HUES48 (cell line): ENCODE measurements at regions not wholly inside any gene's neighbourhood (a gene's known extent, or its start where the extent isn't known, plus 50 kb on each side); places are given as distances from the start of the nearest gene placed in this dataset.
"Not testable (repeated sequence)": the region's sequence is repeated elsewhere in the genome, so short reads cannot be mapped to it uniquely, and the experiment has no call there.

Experiments used
- H3K27ac ChIP-seq: one replicate; pipeline ENCODE4 v1.7.0; 2013; ENCODE audit warnings: low read depth, low read length, inconsistent platforms
- H3K27me3 ChIP-seq: 2 replicates; pipeline ENCODE4 v1.6.1; 2013; ENCODE audit warnings: mild to moderate bottlenecking, low read length; ENCODE audit not compliant: control insufficient read depth, insufficient read depth
- H3K36me3 ChIP-seq: 2 replicates; pipeline ENCODE4 v1.6.1; 2013; ENCODE audit warnings: low read length; ENCODE audit not compliant: control insufficient read depth, insufficient read depth
- H3K4me1 ChIP-seq: 2 replicates; pipeline ENCODE4 v1.6.1; 2013; ENCODE audit warnings: mild to moderate bottlenecking, low read length; ENCODE audit not compliant: control insufficient read depth, insufficient read depth
- H3K4me3 ChIP-seq: 2 replicates; pipeline ENCODE4 v1.5.1; 2013; ENCODE audit warnings: mild to moderate bottlenecking, low read depth, low read length
- H3K9ac ChIP-seq: 2 replicates; pipeline ENCODE4 v1.6.1; 2013; ENCODE audit warnings: mild to moderate bottlenecking, low read depth, low read length, moderate library complexity
- H3K9me3 ChIP-seq: 2 replicates; pipeline ENCODE4 v1.6.1; 2013; ENCODE audit warnings: low read length; ENCODE audit not compliant: control insufficient read depth, insufficient read depth

GRCh38 chr3:182327196-182327681, 466.1 kb upstream of the ATP11B start:
- H3K9ac ChIP-seq = no peak overlapping the region
- H3K9me3 ChIP-seq = no peaks in the 10 kb centered on the region
- H3K27ac ChIP-seq = peak overlapping the region; percentile 40
- peaks cover 44% of the 10 kb centered on the region for H3K4me1 ChIP-seq
- no peaks in the 10 kb centered on the region for H3K27me3 ChIP-seq
- H3K4me3 ChIP-seq = peak overlapping the region; percentile 16; the same call in 1 of the 2 replicates
- H3K36me3 ChIP-seq = no peaks in the 10 kb centered on the region

- H3K9ac ChIP-seq = no peak overlapping the region
- no peak overlapping the region for H3K27ac ChIP-seq
- no peak overlapping the region for H3K4me3 ChIP-seq
These were observed 462.7 kb upstream of the ATP11B start for GRCh38 chr3:182330646-182331045.

GRCh38 chr3:182331341-182331740, 462.0 kb upstream of the ATP11B start:
- no peak overlapping the region for H3K27ac ChIP-seq
- H3K9me3 ChIP-seq = no peaks in the 10 kb centered on the region
- H3K4me3 ChIP-seq = no peak overlapping the region
- peaks cover 17% of the 10 kb centered on the region for H3K4me1 ChIP-seq
- no peaks in the 10 kb centered on the region for H3K36me3 ChIP-seq
- no peaks in the 10 kb centered on the region for H3K27me3 ChIP-seq
- H3K9ac ChIP-seq = no peak overlapping the region

More at GRCh38 chr3:182330646-182331045, 462.7 kb upstream of the ATP11B start:
- peaks cover 17% of the 10 kb centered on the region for H3K4me1 ChIP-seq
- H3K27me3 ChIP-seq = no peaks in the 10 kb centered on the region
- no peaks in the 10 kb centered on the region for H3K36me3 ChIP-seq
- H3K9me3 ChIP-seq = no peaks in the 10 kb centered on the region

GRCh38 chr3:182342252-182342651, 451.1 kb upstream of the ATP11B start:
- Histone ChIP-seq H3K9ac (no peak overlapping the region), H3K27me3 (no peaks in the 10 kb centered on the region), H3K4me3 (no peak overlapping the region), H3K27ac (no peak overlapping the region), H3K4me1 (no peaks in the 10 kb centered on the region), H3K9me3 (no peaks in the 10 kb centered on the region), H3K36me3 (no peaks in the 10 kb centered on the region)

- not testable (repeated sequence) for H3K4me1 ChIP-seq, H3K9ac ChIP-seq, H3K27ac ChIP-seq, H3K4me3 ChIP-seq, H3K9me3 ChIP-seq, H3K27me3 ChIP-seq, H3K36me3 ChIP-seq
These were observed 449.3 kb upstream of the ATP11B start for GRCh38 chr3:182344026-182344425.

GRCh38 chr3:182349051-182349450, 444.3 kb upstream of the ATP11B start:
- H3K4me1 ChIP-seq = no peaks in the 10 kb centered on the region
- no peak overlapping the region for H3K4me3 ChIP-seq
- H3K36me3 ChIP-seq = no peaks in the 10 kb centered on the region
- H3K9me3 ChIP-seq = no peaks in the 10 kb centered on the region
- no peak overlapping the region for H3K27ac ChIP-seq
- no peak overlapping the region for H3K9ac ChIP-seq
- H3K27me3 ChIP-seq = no peaks in the 10 kb centered on the region

- Histone ChIP-seq H3K27me3 (no peaks in the 10 kb centered on the region), H3K27ac (no peak overlapping the region), H3K36me3 (no peaks in the 10 kb centered on the region), H3K9ac (no peak overlapping the region), H3K4me1 (no peaks in the 10 kb centered on the region), H3K9me3 (no peaks in the 10 kb centered on the region), H3K4me3 (no peak overlapping the region)
These were observed 443.3 kb upstream of the ATP11B start for GRCh38 chr3:182349951-182350517.

- Histone ChIP-seq H3K27ac (no peak overlapping the region), H3K27me3 (no peaks in the 10 kb centered on the region), H3K4me3 (no peak overlapping the region), H3K9me3 (no peaks in the 10 kb centered on the region), H3K4me1 (peaks cover 9% of the 10 kb centered on the region), H3K36me3 (no peaks in the 10 kb centered on the region), H3K9ac (no peak overlapping the region)
These were observed 435.4 kb upstream of the ATP11B start for GRCh38 chr3:182357928-182358327.

GRCh38 chr3:182364323-182364722, 429.0 kb upstream of the ATP11B start:
- no peak overlapping the region for H3K4me3 ChIP-seq
- H3K9ac ChIP-seq = no peak overlapping the region
- H3K27me3 ChIP-seq = no peaks in the 10 kb centered on the region
- H3K4me1 ChIP-seq = no peaks in the 10 kb centered on the region
- H3K9me3 ChIP-seq = no peaks in the 10 kb centered on the region
- no peak overlapping the region for H3K27ac ChIP-seq
- no peaks in the 10 kb centered on the region for H3K36me3 ChIP-seq

- Histone ChIP-seq H3K36me3 (no peaks in the 10 kb centered on the region), H3K9ac (no peak overlapping the region), H3K4me1 (no peaks in the 10 kb centered on the region), H3K27ac (no peak overlapping the region), H3K4me3 (no peak overlapping the region), H3K9me3 (no peaks in the 10 kb centered on the region), H3K27me3 (no peaks in the 10 kb centered on the region)
These were observed 428.3 kb upstream of the ATP11B start for GRCh38 chr3:182364723-182365650.

- Histone ChIP-seq H3K36me3 (no peaks in the 10 kb centered on the region), H3K4me3 (no peak overlapping the region), H3K27ac (no peak overlapping the region), H3K27me3 (no peaks in the 10 kb centered on the region), H3K9ac (no peak overlapping the region), H3K9me3 (no peaks in the 10 kb centered on the region), H3K4me1 (no peaks in the 10 kb centered on the region)
These were observed 426.6 kb upstream of the ATP11B start for GRCh38 chr3:182366746-182367145.
